Renal cortical epithelial cell (primary cell): ENCODE measurements at regions not wholly inside any gene's neighbourhood (a gene's known extent, or its start where the extent isn't known, plus 50 kb on each side); places are given as distances from the start of the nearest gene placed in this dataset.
A peak's percentile ranks its signal among the peaks of the same experiment; 100 is the strongest.
"Not testable (repeated sequence)": the region's sequence is repeated elsewhere in the genome, so short reads cannot be mapped to it uniquely, and the experiment has no call there.

ENCODE experiments used
- DNase-seq: peaks from one replicate; pipeline ENCODE4 v3.0.0-alpha.2; 2011; ENCODE audit warnings: low read depth

GRCh38 chr13:34358811-34359513, 541.0 kb downstream of the RFC3 start:
- DNase-seq = peak; percentile 62

GRCh38 chr13:34360702-34361101, 542.8 kb downstream of the RFC3 start:
- no peak for DNase-seq

- no peak for DNase-seq
Measured at GRCh38 chr13:34361560-34361959, 543.6 kb downstream of the RFC3 start.

GRCh38 chr13:34363266-34363665, 545.3 kb downstream of the RFC3 start:
- DNase-seq = no peak

- DNase-seq = peak; percentile 68
Measured at GRCh38 chr13:34364633-34365032, 546.7 kb downstream of the RFC3 start.

- no peak for DNase-seq
Measured at GRCh38 chr13:34369931-34370330, 552.0 kb downstream of the RFC3 start.

GRCh38 chr13:34371108-34371507, 553.2 kb downstream of the RFC3 start:
- DNase-seq = no peak

GRCh38 chr13:34371645-34372395, 553.9 kb downstream of the RFC3 start:
- no peak for DNase-seq

GRCh38 chr13:34372581-34372980, 554.6 kb downstream of the RFC3 start:
- no peak for DNase-seq

GRCh38 chr13:34376483-34376882, 558.5 kb downstream of the RFC3 start:
- no peak for DNase-seq

- no peak for DNase-seq
Measured at GRCh38 chr13:34381228-34381627, 560.8 kb upstream of the NBEA start.

- DNase-seq = no peak
Measured at GRCh38 chr13:34383728-34384127, 558.3 kb upstream of the NBEA start.

GRCh38 chr13:34386229-34386628, 555.8 kb upstream of the NBEA start:
- DNase-seq = not testable (repeated sequence)

GRCh38 chr13:34391076-34391475, 551.0 kb upstream of the NBEA start:
- DNase-seq = peak; percentile 70

GRCh38 chr13:34401696-34402095, 540.4 kb upstream of the NBEA start:
- no peak for DNase-seq

- no peak for DNase-seq
Measured at GRCh38 chr13:34405410-34406181, 536.5 kb upstream of the NBEA start.

- no peak for DNase-seq
Measured at GRCh38 chr13:34408640-34409039, 533.4 kb upstream of the NBEA start.

GRCh38 chr13:34409496-34410182, 532.4 kb upstream of the NBEA start:
- DNase-seq = no peak

GRCh38 chr13:34410678-34411077, 531.4 kb upstream of the NBEA start:
- no peak for DNase-seq

GRCh38 chr13:34411177-34411576, 530.9 kb upstream of the NBEA start:
- no peak for DNase-seq

- no peak for DNase-seq
Measured at GRCh38 chr13:34411894-34412293, 530.2 kb upstream of the NBEA start.

- DNase-seq = no peak
Measured at GRCh38 chr13:34412295-34412694, 529.8 kb upstream of the NBEA start.
